GM21423 (cell line): ENCODE measurements at regions not wholly inside any gene's neighbourhood (a gene's known extent, or its start where the extent isn't known, plus 50 kb on each side); places are given as distances from the start of the nearest gene placed in this dataset.

Experiments
- ATAC-seq: cut with Tn5 transposase; IDR thresholded peaks from one replicate; pipeline ENCODE4 v1.9.1; 2021; ENCODE audit warnings: mild to moderate bottlenecking, moderate library complexity; ENCODE audit not compliant: unreplicated experiment

GRCh38 chr4:27181693-27182092, 321.1 kb downstream of the STIM2 start:
- no peak for ATAC-seq

- no peak for ATAC-seq
Measured at GRCh38 chr4:27182211-27182610, 321.6 kb downstream of the STIM2 start.

- no peak for ATAC-seq
Measured at GRCh38 chr4:27184508-27185155, 324.0 kb downstream of the STIM2 start.

GRCh38 chr4:27186710-27187109, 326.1 kb downstream of the STIM2 start:
- no peak for ATAC-seq

GRCh38 chr4:27187786-27188185, 327.1 kb downstream of the STIM2 start:
- no peak for ATAC-seq

DNA sequence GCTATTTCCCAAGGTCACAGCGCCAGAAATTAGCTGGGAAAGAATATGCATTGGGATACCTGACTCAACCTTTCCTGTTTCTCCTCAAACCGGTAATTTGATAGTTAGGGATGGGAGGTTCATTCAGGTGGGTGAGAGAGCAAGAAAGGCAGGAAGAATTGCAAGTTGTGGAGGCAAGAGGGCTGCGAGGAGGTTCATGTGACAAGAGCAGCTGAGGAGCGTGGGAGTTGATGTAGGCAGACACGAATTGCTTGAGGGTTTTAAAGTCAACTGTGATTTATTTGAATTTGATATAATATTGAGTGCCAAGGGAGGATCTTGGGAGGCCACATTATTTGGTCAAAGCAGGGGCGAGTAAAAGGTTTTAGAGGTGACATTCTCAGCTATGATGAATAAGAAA, 329.0 kb downstream of the STIM2 start:
- ATAC-seq = no peak

- ATAC-seq = no peak
Measured at GRCh38 chr4:27191592-27191991, 331.0 kb downstream of the STIM2 start.

- ATAC-seq = no peak
Measured at GRCh38 chr4:27194599-27195176, 334.0 kb downstream of the STIM2 start.

DNA sequence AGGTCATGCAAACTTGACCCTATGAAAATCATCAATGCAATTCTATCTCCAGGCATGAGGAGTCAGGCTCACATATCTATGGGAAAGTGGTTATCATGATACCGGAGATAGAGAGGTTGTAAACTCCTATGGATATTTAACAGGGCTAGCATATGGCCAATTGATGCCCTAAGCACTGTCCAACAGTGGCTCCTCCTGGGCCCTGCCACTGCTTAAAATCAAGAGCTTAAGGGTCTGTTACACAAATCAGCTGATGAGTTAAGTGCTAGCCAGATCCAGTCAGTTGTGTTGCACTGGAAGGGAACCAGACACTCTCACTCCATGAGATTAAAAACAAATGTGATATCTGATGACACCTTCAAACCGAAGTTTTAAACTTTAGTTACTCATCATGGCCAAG, 337.6 kb downstream of the STIM2 start:
- no peak for ATAC-seq

DNA sequence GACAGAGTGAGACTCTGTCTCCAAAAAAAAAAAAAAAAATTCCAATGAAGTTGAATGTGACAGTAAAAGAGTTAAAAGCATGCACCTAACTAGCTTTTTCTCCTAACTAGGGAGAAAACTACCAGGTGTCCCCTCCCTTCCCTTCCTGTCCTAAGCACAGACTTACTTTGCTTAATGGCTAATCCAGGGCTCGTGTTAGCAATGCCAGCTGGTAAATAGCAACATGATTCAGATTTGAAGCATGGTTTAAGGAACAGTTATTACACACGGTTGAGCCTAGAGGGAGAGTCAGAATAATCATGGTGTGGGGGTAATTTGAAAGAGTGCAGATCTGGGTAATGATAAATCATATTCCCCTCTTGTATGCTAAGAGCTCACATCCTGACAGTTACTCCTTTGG, 338.3 kb downstream of the STIM2 start:
- ATAC-seq = no peak

DNA sequence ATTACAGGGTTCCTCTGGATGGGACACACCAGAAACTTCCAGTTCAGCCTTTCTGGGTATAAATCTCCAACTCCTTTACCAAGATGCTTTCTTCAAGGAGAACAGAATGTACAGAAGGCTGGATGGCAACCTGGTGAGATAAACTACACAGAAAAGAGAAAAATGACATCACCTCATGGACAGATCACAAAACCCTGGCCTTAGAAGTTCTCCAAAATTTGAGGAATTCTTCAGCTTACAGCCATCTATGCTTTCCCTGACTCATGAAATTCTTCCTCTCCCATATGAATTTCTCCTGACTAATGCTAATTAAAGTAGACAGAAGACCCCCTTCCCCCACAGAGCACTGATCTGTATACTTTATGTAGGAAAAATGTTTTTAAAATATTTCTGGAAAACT, 345.4 kb downstream of the STIM2 start:
- no peak for ATAC-seq

DNA sequence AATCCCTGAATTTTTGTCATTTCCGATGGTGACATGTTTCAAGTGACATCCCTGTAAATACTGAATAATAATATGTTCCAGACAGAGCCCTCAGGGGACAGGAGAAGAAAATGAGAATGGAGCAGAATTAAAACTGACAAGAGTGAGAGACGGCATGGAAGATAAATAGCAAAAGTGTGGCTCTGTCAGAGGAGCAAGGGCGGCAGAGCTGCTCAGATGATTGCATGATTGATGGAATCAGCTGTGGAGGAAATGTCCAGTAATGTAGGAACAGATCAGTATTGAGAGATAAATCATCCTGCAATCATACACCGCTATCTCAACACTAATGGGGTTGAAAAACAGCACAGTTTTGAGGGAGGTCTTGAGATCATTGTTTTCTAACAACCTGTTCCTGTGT, 350.3 kb downstream of the STIM2 start:
- ATAC-seq = no peak

DNA sequence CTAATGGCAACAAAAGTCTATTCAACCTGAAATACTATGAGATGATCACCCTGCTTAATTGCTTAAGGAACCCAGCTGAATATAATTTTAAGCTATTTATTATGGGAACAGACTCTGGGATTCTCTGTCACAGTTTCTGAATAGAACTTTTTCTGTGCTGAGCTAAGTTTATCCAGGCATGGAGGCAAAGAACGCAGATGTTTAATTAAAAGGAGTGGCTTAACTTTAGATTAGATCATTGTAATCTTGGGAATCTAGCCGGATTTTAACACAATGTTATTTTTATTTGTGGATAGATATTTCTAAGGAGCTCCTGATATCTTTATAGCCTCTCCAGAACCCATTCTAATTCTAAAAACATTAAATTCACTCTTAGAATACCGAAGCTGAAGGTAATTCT, 353.4 kb downstream of the STIM2 start:
- no peak for ATAC-seq

- no peak for ATAC-seq
Measured at GRCh38 chr4:27215220-27215826, 354.7 kb downstream of the STIM2 start.

GRCh38 chr4:27217261-27217769, 356.7 kb downstream of the STIM2 start:
- ATAC-seq = no peak

DNA sequence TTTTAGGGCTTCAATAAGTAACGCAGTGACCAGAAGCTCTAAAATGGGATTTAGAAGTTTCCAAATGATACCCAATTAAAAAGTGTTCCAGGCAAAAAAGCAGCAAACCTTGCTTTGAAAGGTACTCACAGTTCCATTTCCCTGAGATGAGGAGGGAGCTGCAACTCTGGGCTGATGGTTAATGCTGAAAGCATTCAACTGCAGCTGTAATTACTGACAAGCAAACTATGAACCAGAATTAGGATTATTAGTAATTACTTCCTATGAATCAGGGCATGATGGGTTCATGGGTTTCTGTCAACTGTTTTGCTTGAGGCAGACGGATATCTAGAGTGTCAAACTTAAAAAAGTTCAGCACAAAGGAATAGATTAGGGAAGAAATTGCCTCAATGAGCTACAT, 357.4 kb downstream of the STIM2 start:
- ATAC-seq = no peak

GRCh38 chr4:27223326-27223725, 362.7 kb downstream of the STIM2 start:
- ATAC-seq = no peak

GRCh38 chr4:27233531-27233930, 372.9 kb downstream of the STIM2 start:
- no peak for ATAC-seq

- no peak for ATAC-seq
Measured at GRCh38 chr4:27234306-27234899, 373.8 kb downstream of the STIM2 start.

GRCh38 chr4:27239641-27240040, 379.0 kb downstream of the STIM2 start:
- ATAC-seq = no peak

- no peak for ATAC-seq
Measured at GRCh38 chr4:27242217-27242616, 381.6 kb downstream of the STIM2 start.

DNA sequence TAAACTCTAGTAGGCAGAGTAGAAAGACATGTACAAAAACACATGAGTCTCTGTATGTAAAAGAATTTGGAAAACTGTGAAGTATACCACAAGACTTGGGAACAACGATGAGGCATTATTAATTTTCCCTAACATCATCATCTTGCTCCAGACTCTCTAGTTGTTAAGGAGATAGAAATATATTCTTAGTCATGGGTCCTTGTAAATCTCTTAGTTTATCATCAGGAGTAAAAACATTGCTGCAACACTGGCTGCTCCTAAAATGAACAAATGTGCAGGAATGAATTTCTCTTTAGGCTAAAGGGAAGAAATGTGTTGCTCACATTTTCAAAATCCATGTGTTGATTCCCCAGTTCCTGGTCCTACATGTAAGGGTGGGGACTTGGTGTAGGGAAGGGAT, 384.6 kb downstream of the STIM2 start:
- no peak for ATAC-seq
